SK-N-SH (cell line): ENCODE measurements at regions not wholly inside any gene's neighbourhood (a gene's known extent, or its start where the extent isn't known, plus 50 kb on each side); places are given as distances from the start of the nearest gene placed in this dataset.

Source experiments
- CTCF ChIA-PET: fragments of 300-600, 350-600 bp; formaldehyde crosslinking; extraction: SDS; loops from one replicate; lab custom pipeline; 2021; lab: Yijun Ruan, JAX
- POLR2A ChIA-PET: fragments of 350-600 bp; sonication (Branson Sonifier 250); formaldehyde crosslinking; extraction: SDS; loops from one replicate; lab custom pipeline; 2020; ENCODE audit warnings: antibody characterized with exemption, inconsistent platforms; lab: Yijun Ruan, JAX
- DNase-seq: peaks from one replicate; pipeline ENCODE4 v3.0.0; 2012
- H2AFZ ChIP-seq: fragments of 200-600 bp; sonication (generic); 2 replicates; pipeline ENCODE4 v1.8.1; 2016; ENCODE audit warnings: antibody characterized with exemption, mild to moderate bottlenecking, low read depth
- H3F3A ChIP-seq: fragments of 200-600 bp; sonication (generic); replicated peaks from 2 replicates; pipeline ENCODE3; 2016; ENCODE audit warnings: antibody characterized with exemption, mild to moderate bottlenecking; ENCODE audit not compliant: insufficient read depth
- H3K27ac ChIP-seq, 2 experiments: fragments of 200-500 bp in 1 of 2; fragments of 200-600 bp in 1 of 2; sonication (Bioruptor generic) in 1 of 2; sonication (generic), shearing (Covaris generic) in 1 of 2; 2 replicates each; pipeline versions ENCODE4 v1.5.1 to v1.6.1; 2014 to 2016; ENCODE audit warnings: low read depth in 2 of 2, inconsistent platforms in 1 of 2, low read length in 1 of 2, mild to moderate bottlenecking in 1 of 2, mixed read lengths in 1 of 2
- H3K27me3 ChIP-seq: fragments of 200-600 bp; sonication (generic), shearing (Covaris generic); 2 replicates; pipeline ENCODE4 v1.6.1; 2016; ENCODE audit warnings: mixed run types; ENCODE audit not compliant: insufficient read depth
- H3K36me3 ChIP-seq, 2 experiments: fragments of 200-500 bp in 1 of 2; fragments of 200-600 bp in 1 of 2; sonication (Bioruptor generic) in 1 of 2; sonication (generic) in 1 of 2; replicated peaks in 1 of 2; 2 replicates each; pipeline versions ENCODE3 to v1.5.1; 2014 to 2016; ENCODE audit warnings: low read length in 1 of 2, mild to moderate bottlenecking in 1 of 2; ENCODE audit not compliant: insufficient read depth in 2 of 2, control insufficient read depth in 1 of 2
- H3K4me1 ChIP-seq, 2 experiments: fragments of 200-500 bp in 1 of 2; fragments of 200-600 bp in 1 of 2; sonication (Bioruptor generic) in 1 of 2; sonication (generic), shearing (Covaris generic) in 1 of 2; 2 replicates each; pipeline versions ENCODE4 v1.5.1 to v1.6.1; 2014 to 2016; ENCODE audit warnings: low read depth in 1 of 2, low read length in 1 of 2, mixed run types in 1 of 2; ENCODE audit not compliant: insufficient read depth in 2 of 2, control insufficient read depth in 1 of 2
- H3K4me2 ChIP-seq: fragments of 200-600 bp; sonication (generic), shearing (Covaris generic); 2 replicates; pipeline ENCODE4 v1.6.1; 2017; ENCODE audit warnings: mixed run types
- H3K4me3 ChIP-seq, 2 experiments: fragments of 200-500 bp in 1 of 2; fragments of 200-600 bp in 1 of 2; sonication (Bioruptor generic) in 1 of 2; sonication (generic), shearing (Covaris generic) in 1 of 2; 2 replicates each; pipeline versions ENCODE4 v1.5.1 to v1.8.1; 2014 to 2016; ENCODE audit warnings: low read depth in 2 of 2, inconsistent platforms in 1 of 2, low read length in 1 of 2, mild to moderate bottlenecking in 1 of 2, mixed read lengths in 1 of 2, moderate library complexity in 1 of 2
- H3K79me2 ChIP-seq: fragments of 200-600 bp; sonication (generic); 2 replicates; pipeline ENCODE4 v1.8.1; 2017; ENCODE audit warnings: mild to moderate bottlenecking; ENCODE audit not compliant: insufficient read depth
- H3K9ac ChIP-seq: fragments of 200-600 bp; sonication (generic); 2 replicates; pipeline ENCODE4 v1.6.1; 2017; ENCODE audit warnings: mixed run types
- H3K9me2 ChIP-seq: fragments of 200-600 bp; sonication (generic); 2 replicates; pipeline ENCODE4 v1.6.1; 2017; ENCODE audit warnings: mixed run types
- H3K9me3 ChIP-seq: fragments of 200-600 bp; sonication (generic); 2 replicates; pipeline ENCODE4 v1.6.1; 2017; ENCODE audit warnings: mixed run types, mild to moderate bottlenecking, moderate library complexity
- H4K20me1 ChIP-seq: fragments of 200-600 bp; sonication (generic); 2 replicates; pipeline ENCODE4 v1.6.1; 2017; ENCODE audit warnings: mild to moderate bottlenecking, mixed run types; ENCODE audit not compliant: insufficient read depth
- ELF1 ChIP-seq: IDR thresholded peaks from 2 replicates; pipeline ENCODE4 v1.4.0; 2012
- EZH2phosphoT487 ChIP-seq: fragments of 200-600 bp; sonication (generic); IDR thresholded peaks from 2 replicates; pipeline ENCODE4 v1.6.1; 2017; ENCODE audit warnings: low read depth, mixed run types, mild to moderate bottlenecking, antibody characterized with exemption, moderate library complexity, borderline replicate concordance
- FOSL2 ChIP-seq: IDR thresholded peaks from 2 replicates; pipeline ENCODE4 v1.4.0; 2012; ENCODE audit warnings: low read depth, mild to moderate bottlenecking, moderate library complexity, borderline replicate concordance
- IRF3 ChIP-seq: fragments of 150-350 bp; IDR thresholded peaks from 2 replicates; pipeline ENCODE4 v1.6.1; 2016; ENCODE audit warnings: mild to moderate bottlenecking, low read depth, low read length
- JUND ChIP-seq: IDR thresholded peaks from 2 replicates; pipeline ENCODE4 v1.4.0; 2012
- MEF2A ChIP-seq: IDR thresholded peaks from 2 replicates; pipeline ENCODE4 v1.4.0; 2012; ENCODE audit warnings: low read depth, borderline replicate concordance
- NFIC ChIP-seq: IDR thresholded peaks from 2 replicates; pipeline ENCODE4 v1.4.0; 2012; ENCODE audit warnings: borderline replicate concordance
- NRF1 ChIP-seq: IDR thresholded peaks from 2 replicates; pipeline ENCODE4 v1.6.1; 2012; ENCODE audit warnings: low read depth, mild to moderate bottlenecking, low read length
- POLR2AphosphoS5 ChIP-seq: IDR thresholded peaks from 2 replicates; pipeline ENCODE4 v1.6.1; 2012; ENCODE audit warnings: low read depth, low read length
- RAD21 ChIP-seq: IDR thresholded peaks from 2 replicates; pipeline ENCODE4 v1.6.1; 2012; ENCODE audit warnings: mild to moderate bottlenecking, low read length
- RFX5 ChIP-seq: IDR thresholded peaks from 2 replicates; pipeline ENCODE4 v1.6.1; 2012; ENCODE audit warnings: mild to moderate bottlenecking, improper control_type of control experiment, low read length
- TAF1 ChIP-seq: IDR thresholded peaks from 2 replicates; pipeline ENCODE4 v1.6.1; 2012; ENCODE audit warnings: low read depth, mild to moderate bottlenecking, low read length, moderate library complexity, borderline replicate concordance
- YY1 ChIP-seq: IDR thresholded peaks from 2 replicates; pipeline ENCODE4 v1.4.0; 2012; ENCODE audit warnings: low read depth, mild to moderate bottlenecking
- WGBS: methylation state at CpG from one replicate; pipeline ENCODE4 v1.1.6; 2017; ENCODE audit warnings: low lambda C conversion rate; 5-methylcytosine and 5-hydroxymethylcytosine counted together
- TF ChIP-seq, protein P1 (sequence below): IDR thresholded peaks from 2 replicates; pipeline ENCODE4 v1.4.0; 2012; ENCODE audit warnings: low read depth, borderline replicate concordance
- TF ChIP-seq, protein P2 (sequence below): IDR thresholded peaks from 2 replicates; pipeline ENCODE4 v1.6.1; 2012; ENCODE audit warnings: mild to moderate bottlenecking, low read depth, low read length, moderate library complexity
- TF ChIP-seq, protein P3 (sequence below): fragments of 150-350 bp; IDR thresholded peaks from 2 replicates; pipeline ENCODE4 v1.6.1; 2017; ENCODE audit warnings: antibody characterized with exemption, low read length, low read depth, borderline replicate concordance

DNA sequence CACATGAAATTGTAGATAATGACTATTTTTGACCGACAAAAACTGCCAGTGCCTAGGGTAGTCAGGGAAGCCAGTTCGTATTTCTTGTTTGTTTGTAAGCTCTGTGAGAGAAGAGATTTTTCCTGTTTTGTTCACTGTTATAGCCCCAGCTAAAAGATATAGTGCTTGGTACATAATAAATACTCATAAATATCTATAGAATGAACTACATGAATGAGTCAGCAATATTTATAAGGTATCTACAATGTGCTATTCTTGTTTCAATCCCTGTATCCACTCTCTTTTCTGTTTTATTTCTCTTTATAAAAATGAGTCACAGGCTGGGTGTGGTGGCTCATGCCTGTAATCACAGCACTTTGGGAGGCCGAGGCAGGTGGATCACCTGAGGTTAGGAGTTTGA is 275.6 kb upstream of the FANCL start:
- Histone ChIP-seq H3K27ac (no peak overlapping the region), H3K4me3 (no peak overlapping the region), H3K27me3 (no peaks in the 10 kb centered on the region), H3K4me2 (no peak overlapping the region), H3K9me2 (no peaks in the 10 kb centered on the region), H2AFZ (no peak overlapping the region), H4K20me1 (no peaks in the 10 kb centered on the region), H3K9me3 (no peaks in the 10 kb centered on the region), H3K9ac (no peak overlapping the region), H3K4me1 (no peaks in the 10 kb centered on the region), H3F3A (no peaks in the 10 kb centered on the region), H3K79me2 (no peaks in the 10 kb centered on the region), H3K36me3 (no peaks in the 10 kb centered on the region)
- TF ChIP-seq, protein P1, sequence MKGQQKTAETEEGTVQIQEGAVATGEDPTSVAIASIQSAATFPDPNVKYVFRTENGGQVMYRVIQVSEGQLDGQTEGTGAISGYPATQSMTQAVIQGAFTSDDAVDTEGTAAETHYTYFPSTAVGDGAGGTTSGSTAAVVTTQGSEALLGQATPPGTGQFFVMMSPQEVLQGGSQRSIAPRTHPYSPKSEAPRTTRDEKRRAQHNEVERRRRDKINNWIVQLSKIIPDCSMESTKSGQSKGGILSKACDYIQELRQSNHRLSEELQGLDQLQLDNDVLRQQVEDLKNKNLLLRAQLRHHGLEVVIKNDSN: no peak
- TF ChIP-seq JUND (no peak), ELF1 (no peak), POLR2AphosphoS5 (no peak), EZH2phosphoT487 (no peak), RAD21 (no peak), NFIC (no peak), TAF1 (no peak), IRF3 (no peak), FOSL2 (no peak), YY1 (no peak), NRF1 (no peak), RFX5 (no peak), MEF2A (no peak)
- TF ChIP-seq, protein P2, sequence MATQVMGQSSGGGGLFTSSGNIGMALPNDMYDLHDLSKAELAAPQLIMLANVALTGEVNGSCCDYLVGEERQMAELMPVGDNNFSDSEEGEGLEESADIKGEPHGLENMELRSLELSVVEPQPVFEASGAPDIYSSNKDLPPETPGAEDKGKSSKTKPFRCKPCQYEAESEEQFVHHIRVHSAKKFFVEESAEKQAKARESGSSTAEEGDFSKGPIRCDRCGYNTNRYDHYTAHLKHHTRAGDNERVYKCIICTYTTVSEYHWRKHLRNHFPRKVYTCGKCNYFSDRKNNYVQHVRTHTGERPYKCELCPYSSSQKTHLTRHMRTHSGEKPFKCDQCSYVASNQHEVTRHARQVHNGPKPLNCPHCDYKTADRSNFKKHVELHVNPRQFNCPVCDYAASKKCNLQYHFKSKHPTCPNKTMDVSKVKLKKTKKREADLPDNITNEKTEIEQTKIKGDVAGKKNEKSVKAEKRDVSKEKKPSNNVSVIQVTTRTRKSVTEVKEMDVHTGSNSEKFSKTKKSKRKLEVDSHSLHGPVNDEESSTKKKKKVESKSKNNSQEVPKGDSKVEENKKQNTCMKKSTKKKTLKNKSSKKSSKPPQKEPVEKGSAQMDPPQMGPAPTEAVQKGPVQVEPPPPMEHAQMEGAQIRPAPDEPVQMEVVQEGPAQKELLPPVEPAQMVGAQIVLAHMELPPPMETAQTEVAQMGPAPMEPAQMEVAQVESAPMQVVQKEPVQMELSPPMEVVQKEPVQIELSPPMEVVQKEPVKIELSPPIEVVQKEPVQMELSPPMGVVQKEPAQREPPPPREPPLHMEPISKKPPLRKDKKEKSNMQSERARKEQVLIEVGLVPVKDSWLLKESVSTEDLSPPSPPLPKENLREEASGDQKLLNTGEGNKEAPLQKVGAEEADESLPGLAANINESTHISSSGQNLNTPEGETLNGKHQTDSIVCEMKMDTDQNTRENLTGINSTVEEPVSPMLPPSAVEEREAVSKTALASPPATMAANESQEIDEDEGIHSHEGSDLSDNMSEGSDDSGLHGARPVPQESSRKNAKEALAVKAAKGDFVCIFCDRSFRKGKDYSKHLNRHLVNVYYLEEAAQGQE: no peak
- TF ChIP-seq, protein P3, sequence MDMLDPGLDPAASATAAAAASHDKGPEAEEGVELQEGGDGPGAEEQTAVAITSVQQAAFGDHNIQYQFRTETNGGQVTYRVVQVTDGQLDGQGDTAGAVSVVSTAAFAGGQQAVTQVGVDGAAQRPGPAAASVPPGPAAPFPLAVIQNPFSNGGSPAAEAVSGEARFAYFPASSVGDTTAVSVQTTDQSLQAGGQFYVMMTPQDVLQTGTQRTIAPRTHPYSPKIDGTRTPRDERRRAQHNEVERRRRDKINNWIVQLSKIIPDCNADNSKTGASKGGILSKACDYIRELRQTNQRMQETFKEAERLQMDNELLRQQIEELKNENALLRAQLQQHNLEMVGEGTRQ: no peak
- WGBS: 63% methylated on average over 3 of the region's 3 CpGs
- no peak for DNase-seq
- CTCF ChIA-PET: no interaction called here
- POLR2A ChIA-PET: no interaction called here
